Iris pigment epithelial cell (primary cell): ENCODE measurements at regions not wholly inside any gene's neighbourhood (a gene's known extent, or its start where the extent isn't known, plus 50 kb on each side); places are given as distances from the start of the nearest gene placed in this dataset.

Experiments used
- DNase-seq: peaks from one replicate; pipeline ENCODE4 v3.0.0-alpha.2; 2011; ENCODE audit warnings: low read depth

- DNase-seq, result no peak
Observed at GRCh38 chr5:115409094-115409493, 112.6 kb upstream of the CCDC112 start.

- DNase-seq, result peak; percentile 74
Observed at GRCh38 chr5:115402822-115403577, 106.5 kb upstream of the CCDC112 start.

- no peak for DNase-seq
Observed at GRCh38 chr5:115402092-115402491, 105.6 kb upstream of the CCDC112 start.

- peak; percentile 93 for DNase-seq
Observed at GRCh38 chr5:115398719-115399118, 102.3 kb upstream of the CCDC112 start.

GRCh38 chr5:115396688-115397087 lies 100.2 kb upstream of the CCDC112 start:
- no peak for DNase-seq

GRCh38 chr5:115396081-115396480 lies 99.6 kb upstream of the CCDC112 start:
- DNase-seq, result no peak

GRCh38 chr5:115394531-115394930 lies 98.1 kb upstream of the CCDC112 start:
- no peak for DNase-seq

- DNase-seq, result no peak
Observed at GRCh38 chr5:115393239-115393638, 96.8 kb upstream of the CCDC112 start.

GRCh38 chr5:115392611-115393010 lies 96.2 kb upstream of the CCDC112 start:
- DNase-seq, result no peak

GRCh38 chr5:115391780-115392179 lies 95.3 kb upstream of the CCDC112 start:
- no peak for DNase-seq

- no peak for DNase-seq
Observed at GRCh38 chr5:115389799-115390382, 93.4 kb upstream of the CCDC112 start.

GRCh38 chr5:115389034-115389798 lies 92.8 kb upstream of the CCDC112 start:
- peak; percentile 27 for DNase-seq

- no peak for DNase-seq
Observed at GRCh38 chr5:115388240-115388639, 91.8 kb upstream of the CCDC112 start.

- DNase-seq, result no peak
Observed at GRCh38 chr5:115387816-115388215, 91.4 kb upstream of the CCDC112 start.

GRCh38 chr5:115386657-115387056 lies 90.2 kb upstream of the CCDC112 start:
- no peak for DNase-seq

- DNase-seq, result no peak
Observed at GRCh38 chr5:115384587-115385375, 88.3 kb upstream of the CCDC112 start.

- no peak for DNase-seq
Observed at GRCh38 chr5:115382989-115383388, 86.5 kb upstream of the CCDC112 start.

GRCh38 chr5:115381911-115382662 lies 85.6 kb upstream of the CCDC112 start:
- no peak for DNase-seq

GRCh38 chr5:115379622-115380344 lies 83.3 kb upstream of the CCDC112 start:
- DNase-seq, result no peak

- DNase-seq, result no peak
Observed at GRCh38 chr5:115378754-115379153, 82.3 kb upstream of the CCDC112 start.
